ENCODE measurements at regions not wholly inside any gene's neighbourhood (a gene's known extent, or its start where the extent isn't known, plus 50 kb on each side); places are given as distances from the start of the nearest gene placed in this dataset.

GRCh38 chr3:80190051-80190450 is 422.3 kb upstream of the ROBO1 start:
- Histone ChIP-seq H3K27me3 (no peaks in the 10 kb centered on the region), H3K27ac (no peak overlapping the region), H3K4me1 (replicated peaks in 1 of 2) (peaks cover 0 to 10% of the 10 kb centered on the region in 2 donors), H3K36me3 (replicated peaks in 1 of 2) (no peaks in the 10 kb centered on the region), H3K9me3 (replicated peaks in 1 of 3) (no peaks in the 10 kb centered on the region), H3K4me3 (peak overlapping the region in 1 of 4 donors; percentile 1)
- intact Hi-C loops (cut with DNase I), result no loop called here
- WGBS, 4 donors, result 2 to 7% (median 6%) methylated on average over 3 of the region's 3 CpGs
- TF ChIP-seq, protein P1, sequence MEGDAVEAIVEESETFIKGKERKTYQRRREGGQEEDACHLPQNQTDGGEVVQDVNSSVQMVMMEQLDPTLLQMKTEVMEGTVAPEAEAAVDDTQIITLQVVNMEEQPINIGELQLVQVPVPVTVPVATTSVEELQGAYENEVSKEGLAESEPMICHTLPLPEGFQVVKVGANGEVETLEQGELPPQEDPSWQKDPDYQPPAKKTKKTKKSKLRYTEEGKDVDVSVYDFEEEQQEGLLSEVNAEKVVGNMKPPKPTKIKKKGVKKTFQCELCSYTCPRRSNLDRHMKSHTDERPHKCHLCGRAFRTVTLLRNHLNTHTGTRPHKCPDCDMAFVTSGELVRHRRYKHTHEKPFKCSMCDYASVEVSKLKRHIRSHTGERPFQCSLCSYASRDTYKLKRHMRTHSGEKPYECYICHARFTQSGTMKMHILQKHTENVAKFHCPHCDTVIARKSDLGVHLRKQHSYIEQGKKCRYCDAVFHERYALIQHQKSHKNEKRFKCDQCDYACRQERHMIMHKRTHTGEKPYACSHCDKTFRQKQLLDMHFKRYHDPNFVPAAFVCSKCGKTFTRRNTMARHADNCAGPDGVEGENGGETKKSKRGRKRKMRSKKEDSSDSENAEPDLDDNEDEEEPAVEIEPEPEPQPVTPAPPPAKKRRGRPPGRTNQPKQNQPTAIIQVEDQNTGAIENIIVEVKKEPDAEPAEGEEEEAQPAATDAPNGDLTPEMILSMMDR (IDR thresholded peaks at IDR 0.05), result no peak
- no peak for TF ChIP-seq POLR2A (IDR thresholded peaks at IDR 0.05)
- DNase-seq, result peak; percentile 27 to 65 (median 49)

DNA sequence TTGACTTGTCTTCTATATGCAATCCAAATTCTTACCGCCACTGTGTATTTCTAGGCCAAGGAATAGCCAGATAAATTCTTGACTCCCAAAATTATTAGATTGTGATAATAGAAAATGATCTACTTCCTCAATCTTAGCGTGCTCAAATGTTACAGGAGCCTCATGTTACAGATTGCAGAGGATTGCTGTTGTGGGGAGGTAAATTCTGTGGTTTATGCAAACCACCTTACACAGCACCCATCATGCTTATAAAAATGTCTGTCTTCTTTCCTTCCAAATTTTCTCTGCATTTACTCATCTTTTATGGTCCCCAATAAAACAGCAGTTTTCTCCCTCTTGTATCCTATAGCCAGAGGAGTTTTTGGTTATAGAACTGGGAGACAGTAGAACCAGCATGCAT is 420.2 kb upstream of the ROBO1 start:
- H3K27ac ChIP-seq, result no peak overlapping the region
- DNase-seq, result no peak
- TF ChIP-seq, protein P1 (IDR thresholded peaks at IDR 0.05), result no peak
- TF ChIP-seq POLR2A (IDR thresholded peaks at IDR 0.05), result no peak
- no peak overlapping the region for H3K4me3 ChIP-seq
- no peaks in the 10 kb centered on the region for H3K36me3 ChIP-seq (replicated peaks in 1 of 2)
- WGBS, 4 donors, result 85 to 93% (median 90%) methylated on average over 2 of the region's 2 CpGs
- no peaks in the 10 kb centered on the region for H3K9me3 ChIP-seq (replicated peaks in 1 of 3)
- intact Hi-C loops (cut with DNase I), result no loop called here
- peaks cover 0 to 10% of the 10 kb centered on the region in 2 donors for H3K4me1 ChIP-seq (replicated peaks in 1 of 2)
- H3K27me3 ChIP-seq, result no peaks in the 10 kb centered on the region

DNA sequence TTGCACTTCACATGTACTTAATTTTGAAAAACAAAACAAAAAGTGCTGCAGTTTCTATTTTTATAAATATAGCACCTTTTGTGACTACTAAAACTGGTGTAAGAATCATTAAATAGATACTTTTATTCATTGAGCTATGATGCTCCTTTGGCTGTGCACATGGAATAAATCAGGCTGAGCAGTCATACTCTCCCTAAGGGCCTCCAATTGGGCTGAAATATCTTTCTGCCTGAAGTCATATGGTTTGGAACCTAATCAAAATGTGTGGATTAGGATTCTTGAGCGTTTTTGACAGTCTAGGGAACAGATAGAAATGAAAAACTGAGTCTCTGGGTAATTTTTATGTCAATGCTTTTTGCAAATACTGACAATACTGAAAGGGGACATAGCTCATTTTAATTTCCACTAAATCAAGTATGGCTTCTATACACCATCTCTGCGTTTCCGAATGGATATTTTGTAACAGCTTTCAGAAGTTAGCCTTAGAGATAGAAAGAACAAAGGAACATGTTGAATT is 392.2 kb upstream of the ROBO1 start:
- 63 to 72% (median 66%) methylated on average over 3 of the region's 3 CpGs for WGBS, 4 donors
- no peaks in the 10 kb centered on the region for H3K4me1 ChIP-seq (replicated peaks in 1 of 2)

DNA sequence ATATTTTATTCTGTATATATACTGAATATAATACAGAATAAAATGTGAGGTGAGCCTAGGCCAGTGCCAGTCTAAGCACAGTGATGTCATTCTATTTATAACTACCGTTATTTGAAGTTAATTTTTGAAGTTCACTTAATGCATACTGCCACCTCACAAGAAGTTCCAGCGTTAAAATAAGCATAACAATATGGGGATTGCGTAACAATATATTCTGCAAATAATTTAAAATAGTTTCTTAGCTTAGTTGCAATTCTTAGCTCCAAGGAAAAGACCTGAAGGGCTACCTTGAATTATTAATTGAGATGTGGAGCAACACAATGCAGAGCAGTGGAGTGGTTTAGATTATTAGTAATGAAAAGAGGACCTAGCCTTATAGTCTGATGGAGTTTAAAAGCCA is 390.5 kb upstream of the ROBO1 start:
- Histone ChIP-seq H3K27me3 (no peaks in the 10 kb centered on the region), H3K4me1 (replicated peaks in 1 of 2) (no peaks in the 10 kb centered on the region), H3K4me3 (no peak overlapping the region), H3K27ac (no peak overlapping the region), H3K9me3 (replicated peaks in 1 of 3) (no peaks in the 10 kb centered on the region), H3K36me3 (replicated peaks in 1 of 2) (no peaks in the 10 kb centered on the region)
- 83 to 88% (median 85%) methylated on average over 3 of the region's 3 CpGs for WGBS, 4 donors
- intact Hi-C loops (cut with DNase I), result no loop called here
- TF ChIP-seq POLR2A (IDR thresholded peaks at IDR 0.05), result no peak
- TF ChIP-seq, protein P1 (IDR thresholded peaks at IDR 0.05), result no peak
- DNase-seq, result no peak

More for the DNA sequence above, 392.2 kb upstream of the ROBO1 start:
- Histone ChIP-seq H3K4me3 (no peak overlapping the region), H3K27me3 (no peaks in the 10 kb centered on the region), H3K36me3 (replicated peaks in 1 of 2) (no peaks in the 10 kb centered on the region), H3K27ac (no peak overlapping the region), H3K9me3 (replicated peaks in 1 of 3) (no peaks in the 10 kb centered on the region)
- no peak for DNase-seq
- TF ChIP-seq POLR2A (IDR thresholded peaks at IDR 0.05), result no peak
- TF ChIP-seq, protein P1 (IDR thresholded peaks at IDR 0.05), result no peak
- intact Hi-C loops (cut with DNase I), result no loop called here
